Activated CD8-positive, alpha-beta T cell treated with anti-CD3 and anti-CD28 coated beads for 36 hours (primary cell): ENCODE measurements at regions not wholly inside any gene's neighbourhood (a gene's known extent, or its start where the extent isn't known, plus 50 kb on each side); places are given as distances from the start of the nearest gene placed in this dataset.

Experiments
- ATAC-seq: fragments of 200-7000 bp; cut with Tn5 transposase; one replicate; pipeline ENCODE4 v1.10.0; 2021; ENCODE audit warnings: mild to moderate bottlenecking, moderate library complexity
- CTCF ChIA-PET: fragments of 350-600 bp; sonication (Branson Sonifier 250); formaldehyde crosslinking; loops from one replicate; lab custom pipeline; 2021; ENCODE audit warnings: antibody characterized with exemption; lab: Charles Lee
- POLR2A ChIA-PET: fragments of 350-600 bp; sonication (Branson Sonifier 250); formaldehyde crosslinking; loops from one replicate; lab custom pipeline; 2021; ENCODE audit warnings: antibody characterized with exemption; lab: Charles Lee
- DNase-seq: peaks from one replicate; pipeline ENCODE4 v3.0.0-alpha.2; 2020
- H3K27ac Mint-ChIP-seq: one replicate; pipeline ENCODE4 v1.8.0; 2021; ENCODE audit warnings: mild to moderate bottlenecking, mixed read lengths
- H3K27me3 Mint-ChIP-seq: one replicate; pipeline ENCODE4 v1.8.0; 2021; ENCODE audit warnings: mixed read lengths
- H3K36me3 Mint-ChIP-seq: one replicate; pipeline ENCODE4 v1.8.0; 2021; ENCODE audit warnings: low read depth, mixed read lengths
- H3K4me1 Mint-ChIP-seq: one replicate; pipeline ENCODE4 v1.8.0; 2021; ENCODE audit warnings: low read depth, mixed read lengths
- H3K4me3 Mint-ChIP-seq: one replicate; pipeline ENCODE4 v1.8.0; 2021; ENCODE audit warnings: mild to moderate bottlenecking, moderate library complexity, mixed read lengths
- H3K9me3 Mint-ChIP-seq: one replicate; pipeline ENCODE4 v1.8.0; 2021; ENCODE audit warnings: mixed read lengths
- intact Hi-C: fragments of 100-400 bp; cut with micrococcal nuclease; formaldehyde crosslinking; loops from one replicate; pipeline ENCODE4 v1.10.0; 2022
- TF ChIP-seq, protein P1 (sequence below): fragments of 200-600 bp; IDR thresholded peaks from one replicate; pipeline ENCODE4 v1.8.0; 2022; ENCODE audit warnings: antibody characterized with exemption, mild to moderate bottlenecking

DNA sequence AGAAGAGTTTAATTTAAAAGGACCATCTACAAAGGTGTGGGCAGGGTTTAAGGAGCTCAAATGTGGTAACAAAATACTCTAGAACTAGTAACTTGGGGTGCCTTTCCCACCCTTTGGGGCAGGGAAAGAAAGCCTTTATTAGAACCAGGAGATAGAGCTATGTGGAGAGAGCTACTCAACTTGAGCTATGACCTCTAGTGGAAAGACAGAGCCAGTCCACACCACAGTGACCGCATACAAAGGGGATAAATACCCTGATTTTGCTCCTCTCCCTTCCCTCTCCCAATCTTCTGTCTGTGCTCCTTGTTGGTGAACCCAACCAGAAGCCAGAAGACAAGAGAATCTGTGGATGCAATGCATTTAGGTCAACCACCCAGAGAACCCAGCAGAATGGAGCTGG is 54.4 kb upstream of the JAK1 start:
- TF ChIP-seq, protein P1, sequence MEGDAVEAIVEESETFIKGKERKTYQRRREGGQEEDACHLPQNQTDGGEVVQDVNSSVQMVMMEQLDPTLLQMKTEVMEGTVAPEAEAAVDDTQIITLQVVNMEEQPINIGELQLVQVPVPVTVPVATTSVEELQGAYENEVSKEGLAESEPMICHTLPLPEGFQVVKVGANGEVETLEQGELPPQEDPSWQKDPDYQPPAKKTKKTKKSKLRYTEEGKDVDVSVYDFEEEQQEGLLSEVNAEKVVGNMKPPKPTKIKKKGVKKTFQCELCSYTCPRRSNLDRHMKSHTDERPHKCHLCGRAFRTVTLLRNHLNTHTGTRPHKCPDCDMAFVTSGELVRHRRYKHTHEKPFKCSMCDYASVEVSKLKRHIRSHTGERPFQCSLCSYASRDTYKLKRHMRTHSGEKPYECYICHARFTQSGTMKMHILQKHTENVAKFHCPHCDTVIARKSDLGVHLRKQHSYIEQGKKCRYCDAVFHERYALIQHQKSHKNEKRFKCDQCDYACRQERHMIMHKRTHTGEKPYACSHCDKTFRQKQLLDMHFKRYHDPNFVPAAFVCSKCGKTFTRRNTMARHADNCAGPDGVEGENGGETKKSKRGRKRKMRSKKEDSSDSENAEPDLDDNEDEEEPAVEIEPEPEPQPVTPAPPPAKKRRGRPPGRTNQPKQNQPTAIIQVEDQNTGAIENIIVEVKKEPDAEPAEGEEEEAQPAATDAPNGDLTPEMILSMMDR, result no peak
- Mint-ChIP-seq H3K36me3 (no peaks in the 10 kb centered on the region), H3K27me3 (no peaks in the 10 kb centered on the region), H3K27ac (no peak overlapping the region), H3K4me3 (no peak overlapping the region), H3K9me3 (no peaks in the 10 kb centered on the region), H3K4me1 (peaks cover 2% of the 10 kb centered on the region)
- intact Hi-C loops, result no loop called here
- ChIA-PET POLR2A (interaction anchor here (1.8 kb wide), 1 partner anchor 10 kb away, joined by 6 read pairs; no protein-coding TSS in a partner anchor), CTCF (interaction anchor here (0.8 to 1.8 kb wide), 7 partner anchors 10 to 266 kb away, joined by 3 to 8 read pairs (median 4); no protein-coding TSS in a partner anchor)
- no peak for DNase-seq
- ATAC-seq, result no peak

DNA sequence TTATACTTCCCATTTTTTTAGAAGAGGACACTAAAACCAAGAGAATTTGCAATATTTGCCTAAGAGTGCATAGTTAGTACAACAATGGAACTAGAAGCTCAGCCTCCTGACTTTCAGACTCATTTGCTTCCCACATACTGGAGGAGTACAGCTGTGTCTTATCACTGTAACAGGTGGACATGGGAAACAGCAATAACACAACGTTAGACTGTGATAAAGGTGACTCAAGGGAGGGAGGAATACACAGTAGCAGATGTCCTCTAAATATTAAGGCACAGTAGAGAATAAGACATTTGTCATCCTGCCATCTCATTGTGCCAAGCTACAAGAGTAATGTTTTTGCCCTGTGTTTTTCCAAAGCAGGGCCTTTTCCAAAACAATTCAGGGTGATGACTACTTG is 55.4 kb upstream of the JAK1 start:
- no peaks in the 10 kb centered on the region for H3K27me3 Mint-ChIP-seq
- DNase-seq (no peak), ATAC-seq (no peak)
- intact Hi-C loops, result no loop called here
- ChIA-PET CTCF (interaction anchor here (0.6 to 1.8 kb wide), 4 partner anchors 11 to 78 kb away, joined by 3 to 8 read pairs (median 4); no protein-coding TSS in a partner anchor), POLR2A (interaction anchor here (0.5 to 1.8 kb wide), 2 partner anchors 11 to 50 kb away, joined by 3 to 6 read pairs; no protein-coding TSS in a partner anchor)
- no peak overlapping the region for H3K4me3 Mint-ChIP-seq
- no peaks in the 10 kb centered on the region for H3K9me3 Mint-ChIP-seq
- peaks cover 2% of the 10 kb centered on the region for H3K4me1 Mint-ChIP-seq
- no peak overlapping the region for H3K27ac Mint-ChIP-seq
- H3K36me3 Mint-ChIP-seq, result no peaks in the 10 kb centered on the region
- TF ChIP-seq, protein P1, result no peak

DNA sequence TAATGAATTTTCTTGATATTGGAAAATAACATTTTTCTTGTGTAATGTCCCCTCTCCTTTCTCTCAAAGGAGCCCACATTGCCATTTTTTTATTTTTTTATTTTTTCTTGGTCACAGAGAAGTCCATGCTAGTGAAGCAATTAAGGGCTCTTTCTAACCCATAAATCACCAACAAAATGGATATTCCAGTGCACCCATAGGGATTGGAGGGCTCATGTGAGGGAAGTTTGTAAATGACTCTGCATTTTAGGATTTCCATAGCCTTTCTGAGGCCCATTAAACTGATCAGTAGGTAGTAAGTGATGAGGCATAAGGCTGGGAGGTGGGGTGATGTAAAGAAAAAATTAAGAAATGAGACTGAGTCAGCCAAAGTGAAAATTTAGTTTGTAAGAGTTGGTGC is 55.9 kb upstream of the JAK1 start:
- intact Hi-C loops, result no loop called here
- H3K9me3 Mint-ChIP-seq, result no peaks in the 10 kb centered on the region
- TF ChIP-seq, protein P1, result no peak
- no peak overlapping the region for H3K27ac Mint-ChIP-seq
- ChIA-PET CTCF (interaction anchor here (1.8 kb wide), 1 partner anchor 12 kb away, joined by 8 read pairs; no protein-coding TSS in a partner anchor), POLR2A (no interaction called here)
- H3K36me3 Mint-ChIP-seq, result no peaks in the 10 kb centered on the region
- DNase-seq (no peak), ATAC-seq (no peak)
- no peak overlapping the region for H3K4me3 Mint-ChIP-seq
- H3K27me3 Mint-ChIP-seq, result no peaks in the 10 kb centered on the region
- H3K4me1 Mint-ChIP-seq, result peaks cover 2% of the 10 kb centered on the region

DNA sequence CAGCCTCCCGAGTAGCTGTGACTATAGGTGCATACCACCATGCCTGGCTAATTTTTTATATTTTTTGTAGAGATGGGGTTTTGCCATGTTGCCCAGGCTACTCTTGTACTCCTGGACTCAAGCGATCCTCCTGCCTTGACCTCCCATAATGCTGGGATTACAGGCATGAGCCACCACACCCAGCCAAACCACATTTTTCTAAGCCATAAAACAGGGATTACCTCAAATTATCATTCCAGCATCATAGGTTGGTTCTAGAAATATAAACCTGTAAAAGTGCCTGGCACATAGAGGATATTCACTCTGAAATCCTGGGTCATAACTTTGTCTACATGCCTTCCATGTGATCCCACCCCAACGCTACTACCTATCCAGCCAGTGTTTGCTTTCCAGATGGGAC is 59.4 kb upstream of the JAK1 start:
- Mint-ChIP-seq H3K27me3 (no peaks in the 10 kb centered on the region), H3K4me3 (no peak overlapping the region), H3K36me3 (no peaks in the 10 kb centered on the region), H3K27ac (no peak overlapping the region), H3K9me3 (no peaks in the 10 kb centered on the region), H3K4me1 (peaks cover 8% of the 10 kb centered on the region)
- TF ChIP-seq, protein P1, result no peak
- intact Hi-C loops, result no loop called here
- CTCF ChIA-PET, result no interaction called here
- DNase-seq, result no peak
- POLR2A ChIA-PET, result no interaction called here
- no peak for ATAC-seq

DNA sequence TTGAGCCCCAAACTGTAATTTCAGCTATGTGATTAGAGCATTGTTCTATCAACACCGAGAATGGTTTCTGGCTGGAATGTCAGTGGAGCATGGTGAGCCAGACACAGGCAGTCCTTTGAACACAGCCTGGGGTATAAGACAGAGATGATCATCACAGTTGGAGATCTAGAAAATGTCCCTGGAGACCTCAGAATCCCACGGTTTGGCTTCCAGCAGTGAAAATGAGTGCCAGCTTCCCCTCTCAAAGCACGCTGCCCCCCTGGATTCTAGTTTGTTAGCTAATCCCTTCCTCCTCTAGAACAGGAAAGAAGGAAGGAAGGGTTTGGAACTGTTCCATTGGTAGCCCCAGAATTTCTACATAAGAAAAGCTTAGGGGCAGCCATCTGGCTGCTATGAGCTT is 59.9 kb upstream of the JAK1 start:
- Mint-ChIP-seq H3K27me3 (no peaks in the 10 kb centered on the region), H3K36me3 (no peaks in the 10 kb centered on the region), H3K27ac (no peak overlapping the region), H3K4me3 (no peak overlapping the region), H3K9me3 (no peaks in the 10 kb centered on the region), H3K4me1 (peaks cover 8% of the 10 kb centered on the region)
- DNase-seq, result no peak
- CTCF ChIA-PET, result interaction anchor here (1.7 kb wide), 1 partner anchor 49 kb away, joined by 6 read pairs; no protein-coding TSS in a partner anchor
- intact Hi-C loops, result no loop called here
- TF ChIP-seq, protein P1, result no peak
- POLR2A ChIA-PET, result no interaction called here
- ATAC-seq, result no peak
